ENCODE measurements at regions not wholly inside any gene's neighbourhood (a gene's known extent, or its start where the extent isn't known, plus 50 kb on each side); places are given as distances from the start of the nearest gene placed in this dataset.

DNA sequence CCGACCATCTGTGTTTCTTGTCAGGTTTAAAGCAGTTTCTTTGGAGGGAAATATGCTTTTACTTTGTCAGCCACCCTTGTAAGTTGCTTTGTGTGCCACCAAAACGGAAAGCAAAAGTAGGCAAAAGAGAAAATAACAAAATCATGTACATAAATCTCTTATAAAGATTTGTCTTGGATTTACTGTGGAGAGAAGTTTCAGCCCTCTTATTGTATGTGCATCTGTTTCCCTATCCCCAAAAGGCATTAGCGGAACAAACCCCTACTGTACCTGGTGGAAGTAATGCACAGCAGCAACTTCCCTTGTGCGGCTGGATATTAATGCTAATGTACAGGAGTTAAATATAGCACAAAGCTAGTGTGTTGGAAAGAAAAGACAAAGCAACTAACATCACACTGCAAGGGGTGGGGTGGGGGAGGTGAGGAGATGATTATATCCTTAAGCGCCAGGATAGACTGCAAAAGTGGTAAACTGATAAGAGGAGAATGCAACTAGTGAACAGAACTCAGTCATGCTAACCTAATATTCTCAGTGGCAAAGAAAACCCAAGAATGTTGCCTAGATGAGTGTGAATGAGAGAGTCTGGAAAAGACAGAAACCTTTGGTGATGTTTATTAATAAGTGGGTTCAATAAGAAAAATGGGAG, 396.5 kb upstream of the MEF2C start:
- no peak for DNase-seq (ENCODE audit: low read depth, low spot score)
- no peak overlapping the region for H3K4me3 ChIP-seq (ENCODE audit: low read depth, low read length)
- no peak for TF ChIP-seq CTCF (IDR thresholded peaks at IDR 0.05; ENCODE audit: low read depth, low read length)
- in situ Hi-C loops (cut with HindIII; ENCODE audit: low sequenced_read_pairs), result no loop called here

GRCh38 chr5:89277816-89278215, 394.8 kb upstream of the MEF2C start:
- H3K4me3 ChIP-seq (ENCODE audit: low read depth, low read length), result no peak overlapping the region
- in situ Hi-C loops (cut with HindIII; ENCODE audit: low sequenced_read_pairs), result no loop called here
- DNase-seq (ENCODE audit: low read depth, low spot score), result peak; percentile 61
- TF ChIP-seq CTCF (IDR thresholded peaks at IDR 0.05; ENCODE audit: low read depth, low read length), result no peak

- TF ChIP-seq CTCF (IDR thresholded peaks at IDR 0.05; ENCODE audit: low read depth, low read length), result no peak
- H3K4me3 ChIP-seq (ENCODE audit: low read depth, low read length), result no peak overlapping the region
- DNase-seq (ENCODE audit: low read depth, low spot score), result peak; percentile 54
- in situ Hi-C loops (cut with HindIII; ENCODE audit: low sequenced_read_pairs), result no loop called here
Observed at GRCh38 chr5:89276566-89277305, 393.8 kb upstream of the MEF2C start.

DNA sequence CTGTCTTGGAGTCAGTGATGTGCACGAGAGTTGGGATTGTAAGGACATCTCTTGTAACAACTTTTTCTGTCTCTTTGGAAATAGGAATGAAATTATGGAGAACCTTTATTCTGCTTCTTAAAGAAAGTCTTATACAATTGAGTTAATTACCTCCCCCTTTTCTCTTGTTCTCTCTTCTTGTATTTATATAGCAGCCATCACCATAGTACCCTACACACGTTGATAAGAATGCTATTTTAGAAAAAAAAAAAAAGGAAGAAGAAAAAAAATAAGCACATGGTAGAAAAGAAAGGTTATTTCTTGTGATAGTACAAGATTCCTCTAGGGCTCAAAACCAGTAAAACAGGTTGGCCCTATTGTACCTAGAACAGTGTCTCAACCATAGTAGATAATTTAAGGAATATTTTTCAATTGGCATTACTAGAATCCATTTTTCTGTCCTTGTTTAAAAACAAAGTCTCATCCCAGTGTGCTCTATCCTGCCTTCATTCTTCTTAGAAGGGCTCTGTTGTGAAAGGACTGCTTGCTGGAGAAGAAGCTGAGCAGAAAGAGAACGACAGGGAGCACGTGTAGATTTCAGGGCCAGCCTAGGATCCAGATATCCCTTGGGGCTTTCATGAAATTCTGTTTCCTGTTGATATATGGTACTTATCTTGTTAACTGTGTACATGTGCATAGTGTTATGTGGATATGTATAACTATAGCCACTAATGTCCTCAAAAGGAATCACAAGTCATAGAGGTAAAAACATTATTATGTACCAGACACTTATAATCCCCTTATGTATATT, 392.3 kb upstream of the MEF2C start:
- in situ Hi-C loops (cut with HindIII; ENCODE audit: low sequenced_read_pairs), result no loop called here
- no peak for TF ChIP-seq CTCF (IDR thresholded peaks at IDR 0.05; ENCODE audit: low read depth, low read length)
- no peak for DNase-seq (ENCODE audit: low read depth, low spot score)
- H3K4me3 ChIP-seq (ENCODE audit: low read depth, low read length), result no peak overlapping the region

- in situ Hi-C loops (cut with HindIII; ENCODE audit: low sequenced_read_pairs), result no loop called here
- TF ChIP-seq CTCF (IDR thresholded peaks at IDR 0.05; ENCODE audit: low read depth, low read length), result no peak
- no peak for DNase-seq (ENCODE audit: low read depth, low spot score)
- no peak overlapping the region for H3K4me3 ChIP-seq (ENCODE audit: low read depth, low read length)
Observed at GRCh38 chr5:89273289-89273688, 390.3 kb upstream of the MEF2C start.

GRCh38 chr5:89270901-89271300, 387.9 kb upstream of the MEF2C start:
- no peak overlapping the region for H3K4me3 ChIP-seq (ENCODE audit: low read depth, low read length)
- in situ Hi-C loops (cut with HindIII; ENCODE audit: low sequenced_read_pairs), result no loop called here
- no peak for DNase-seq (ENCODE audit: low read depth, low spot score)
- no peak for TF ChIP-seq CTCF (IDR thresholded peaks at IDR 0.05; ENCODE audit: low read depth, low read length)
